Neural cell (in vitro differentiated cells): ENCODE measurements at regions not wholly inside any gene's neighbourhood (a gene's known extent, or its start where the extent isn't known, plus 50 kb on each side); places are given as distances from the start of the nearest gene placed in this dataset.

Source experiments
- EP300 ChIP-seq: fragments of 450-650 bp; conservative IDR thresholded peaks from 2 replicates; pipeline ENCODE4 v1.6.1; 2014; ENCODE audit warnings: antibody characterized with exemption, mild to moderate bottlenecking, moderate library complexity; ENCODE audit not compliant: poor library complexity, severe bottlenecking
- MXI1 ChIP-seq: fragments of 450-650 bp; conservative IDR thresholded peaks from 2 replicates; pipeline ENCODE4 v1.6.1; 2014; ENCODE audit warnings: antibody characterized with exemption, mild to moderate bottlenecking; ENCODE audit not compliant: poor library complexity, severe bottlenecking
- POLR2AphosphoS5 ChIP-seq: IDR thresholded peaks from 2 replicates; pipeline ENCODE4 v1.6.1; 2012
- RAD21 ChIP-seq: fragments of 450-650 bp; conservative IDR thresholded peaks from 2 replicates; pipeline ENCODE4 v1.6.1; 2014; ENCODE audit warnings: antibody characterized with exemption, mild to moderate bottlenecking, moderate library complexity
- TAF1 ChIP-seq: IDR thresholded peaks from 2 replicates; pipeline ENCODE4 v1.6.1; 2012; ENCODE audit warnings: low read depth
- TF ChIP-seq, protein P1 (sequence below): fragments of 450-650 bp; IDR thresholded peaks from 2 replicates; pipeline ENCODE4 v1.5.1; 2014; ENCODE audit warnings: antibody characterized with exemption, mild to moderate bottlenecking, moderate library complexity; ENCODE audit not compliant: poor library complexity, severe bottlenecking
- TF ChIP-seq, protein P2 (sequence below): IDR thresholded peaks from 2 replicates; pipeline ENCODE4 v1.6.1; 2012; ENCODE audit warnings: borderline replicate concordance

DNA sequence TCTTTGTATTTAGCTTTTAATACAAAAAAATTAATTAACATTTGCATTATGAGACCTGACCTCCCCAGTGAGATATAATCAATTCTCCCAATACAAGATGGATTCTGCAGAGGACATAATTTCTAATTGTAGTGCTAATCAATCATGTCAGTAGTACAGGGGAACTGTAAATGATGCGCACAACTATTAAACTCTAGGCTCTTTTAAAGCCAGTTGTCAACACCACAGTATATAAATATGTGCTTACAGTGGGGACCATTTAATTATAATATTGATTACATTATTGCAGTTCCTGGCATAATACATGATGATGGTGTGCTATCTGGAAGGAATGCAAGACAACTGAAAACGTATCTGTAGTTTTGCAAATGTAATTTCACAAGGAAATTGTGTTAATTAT, 285.6 kb upstream of the EPHA4 start:
- TF ChIP-seq, protein P1, sequence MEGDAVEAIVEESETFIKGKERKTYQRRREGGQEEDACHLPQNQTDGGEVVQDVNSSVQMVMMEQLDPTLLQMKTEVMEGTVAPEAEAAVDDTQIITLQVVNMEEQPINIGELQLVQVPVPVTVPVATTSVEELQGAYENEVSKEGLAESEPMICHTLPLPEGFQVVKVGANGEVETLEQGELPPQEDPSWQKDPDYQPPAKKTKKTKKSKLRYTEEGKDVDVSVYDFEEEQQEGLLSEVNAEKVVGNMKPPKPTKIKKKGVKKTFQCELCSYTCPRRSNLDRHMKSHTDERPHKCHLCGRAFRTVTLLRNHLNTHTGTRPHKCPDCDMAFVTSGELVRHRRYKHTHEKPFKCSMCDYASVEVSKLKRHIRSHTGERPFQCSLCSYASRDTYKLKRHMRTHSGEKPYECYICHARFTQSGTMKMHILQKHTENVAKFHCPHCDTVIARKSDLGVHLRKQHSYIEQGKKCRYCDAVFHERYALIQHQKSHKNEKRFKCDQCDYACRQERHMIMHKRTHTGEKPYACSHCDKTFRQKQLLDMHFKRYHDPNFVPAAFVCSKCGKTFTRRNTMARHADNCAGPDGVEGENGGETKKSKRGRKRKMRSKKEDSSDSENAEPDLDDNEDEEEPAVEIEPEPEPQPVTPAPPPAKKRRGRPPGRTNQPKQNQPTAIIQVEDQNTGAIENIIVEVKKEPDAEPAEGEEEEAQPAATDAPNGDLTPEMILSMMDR, result no peak
- TF ChIP-seq RAD21 (no peak), POLR2AphosphoS5 (no peak), MXI1 (no peak), EP300 (no peak), TAF1 (no peak)
- TF ChIP-seq, protein P2, sequence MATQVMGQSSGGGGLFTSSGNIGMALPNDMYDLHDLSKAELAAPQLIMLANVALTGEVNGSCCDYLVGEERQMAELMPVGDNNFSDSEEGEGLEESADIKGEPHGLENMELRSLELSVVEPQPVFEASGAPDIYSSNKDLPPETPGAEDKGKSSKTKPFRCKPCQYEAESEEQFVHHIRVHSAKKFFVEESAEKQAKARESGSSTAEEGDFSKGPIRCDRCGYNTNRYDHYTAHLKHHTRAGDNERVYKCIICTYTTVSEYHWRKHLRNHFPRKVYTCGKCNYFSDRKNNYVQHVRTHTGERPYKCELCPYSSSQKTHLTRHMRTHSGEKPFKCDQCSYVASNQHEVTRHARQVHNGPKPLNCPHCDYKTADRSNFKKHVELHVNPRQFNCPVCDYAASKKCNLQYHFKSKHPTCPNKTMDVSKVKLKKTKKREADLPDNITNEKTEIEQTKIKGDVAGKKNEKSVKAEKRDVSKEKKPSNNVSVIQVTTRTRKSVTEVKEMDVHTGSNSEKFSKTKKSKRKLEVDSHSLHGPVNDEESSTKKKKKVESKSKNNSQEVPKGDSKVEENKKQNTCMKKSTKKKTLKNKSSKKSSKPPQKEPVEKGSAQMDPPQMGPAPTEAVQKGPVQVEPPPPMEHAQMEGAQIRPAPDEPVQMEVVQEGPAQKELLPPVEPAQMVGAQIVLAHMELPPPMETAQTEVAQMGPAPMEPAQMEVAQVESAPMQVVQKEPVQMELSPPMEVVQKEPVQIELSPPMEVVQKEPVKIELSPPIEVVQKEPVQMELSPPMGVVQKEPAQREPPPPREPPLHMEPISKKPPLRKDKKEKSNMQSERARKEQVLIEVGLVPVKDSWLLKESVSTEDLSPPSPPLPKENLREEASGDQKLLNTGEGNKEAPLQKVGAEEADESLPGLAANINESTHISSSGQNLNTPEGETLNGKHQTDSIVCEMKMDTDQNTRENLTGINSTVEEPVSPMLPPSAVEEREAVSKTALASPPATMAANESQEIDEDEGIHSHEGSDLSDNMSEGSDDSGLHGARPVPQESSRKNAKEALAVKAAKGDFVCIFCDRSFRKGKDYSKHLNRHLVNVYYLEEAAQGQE, result no peak
